Esophagus (tissue), 2 donors: ENCODE measurements at regions not wholly inside any gene's neighbourhood (a gene's known extent, or its start where the extent isn't known, plus 50 kb on each side); places are given as distances from the start of the nearest gene placed in this dataset.
"Not testable (repeated sequence)": the region's sequence is repeated elsewhere in the genome, so short reads cannot be mapped to it uniquely, and the experiment has no call there.

Experiments
- H3K27ac ChIP-seq, 2 donors: one replicate each; pipeline ENCODE4 v1.5.1; 2013; ENCODE audit warnings: low read depth in 2 of 2, mild to moderate bottlenecking in 2 of 2, inconsistent platforms in 1 of 2, low read length in 1 of 2, moderate library complexity in 1 of 2
- H3K27me3 ChIP-seq, 2 donors: one replicate each; pipeline ENCODE4 v1.6.1; 2013; ENCODE audit warnings: low read length in 2 of 2, control low read depth in 1 of 2, mild to moderate bottlenecking in 1 of 2; ENCODE audit not compliant: insufficient read depth in 2 of 2, control insufficient read depth in 1 of 2
- H3K36me3 ChIP-seq, 2 donors: one replicate each; pipeline ENCODE4 v1.6.1; 2013; ENCODE audit warnings: low read length in 1 of 2; ENCODE audit not compliant: control insufficient read depth in 2 of 2, insufficient read depth in 2 of 2
- H3K4me1 ChIP-seq, 2 donors: one replicate each; pipeline ENCODE4 v1.6.1; 2013; ENCODE audit warnings: low read length in 1 of 2; ENCODE audit not compliant: control insufficient read depth in 2 of 2, insufficient read depth in 2 of 2
- H3K4me3 ChIP-seq, 2 donors: one replicate each; pipeline ENCODE4 v1.5.1; 2013; ENCODE audit warnings: low read length in 2 of 2, mild to moderate bottlenecking in 2 of 2, low read depth in 1 of 2, moderate library complexity in 1 of 2
- H3K9me3 ChIP-seq, 2 donors: one replicate each; pipeline ENCODE4 v1.6.1; 2013; ENCODE audit warnings: mild to moderate bottlenecking in 2 of 2, low read depth in 1 of 2, low read length in 1 of 2, moderate library complexity in 1 of 2; ENCODE audit not compliant: control insufficient read depth in 2 of 2, insufficient read depth in 1 of 2
- WGBS, 2 donors: extraction: QIAGEN DNeasy Blood & Tissue Kit; methylation state at CpG; one replicate each; pipeline ENCODE4 v1.1.7; 2013; 5-methylcytosine and 5-hydroxymethylcytosine counted together
- donor health status: healthy with polysubstance abuse.
- donor health status: Bipolar disorder and iron deficiency.

DNA sequence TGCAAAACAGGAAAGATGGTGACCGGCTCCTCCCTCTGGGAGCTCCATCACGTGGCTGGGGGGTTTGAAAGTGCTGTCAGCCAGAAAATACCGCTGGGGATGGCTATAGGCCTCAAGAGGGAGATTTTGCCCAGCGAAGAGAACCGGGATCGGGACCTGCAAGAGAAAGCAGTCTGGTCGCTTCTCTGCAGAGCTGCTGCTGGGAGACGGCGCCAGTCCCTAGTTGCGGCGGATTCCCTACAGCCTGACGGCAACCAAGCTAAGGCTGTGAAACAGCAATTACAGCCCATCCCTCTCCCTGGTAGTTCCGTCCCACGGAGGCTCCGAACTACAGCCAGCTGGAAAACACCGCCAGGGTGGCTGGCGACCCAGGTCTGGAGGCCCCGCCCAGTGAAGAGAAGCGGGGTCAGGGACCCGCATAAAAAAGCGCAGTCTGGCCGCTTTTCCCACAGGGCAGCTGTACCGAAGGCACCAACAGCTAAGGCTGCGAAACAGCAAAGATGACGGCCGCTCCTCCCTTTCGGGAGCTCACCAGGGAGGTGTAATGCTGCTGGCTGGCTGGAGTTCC is 238.1 kb upstream of the IRAK1BP1 start:
- H3K27me3 ChIP-seq, result no peaks in the 10 kb centered on the region
- peaks cover 0 to 5% of the 10 kb centered on the region in 2 donors for H3K4me1 ChIP-seq
- no peak overlapping the region for H3K27ac ChIP-seq
- H3K9me3 ChIP-seq, result no peaks in the 10 kb centered on the region
- 20 to 21% methylated on average over 27 of the region's 27 CpGs for WGBS, 2 donors
- no peaks in the 10 kb centered on the region for H3K36me3 ChIP-seq
- peak overlapping the region; percentile 12 to 38 for H3K4me3 ChIP-seq

DNA sequence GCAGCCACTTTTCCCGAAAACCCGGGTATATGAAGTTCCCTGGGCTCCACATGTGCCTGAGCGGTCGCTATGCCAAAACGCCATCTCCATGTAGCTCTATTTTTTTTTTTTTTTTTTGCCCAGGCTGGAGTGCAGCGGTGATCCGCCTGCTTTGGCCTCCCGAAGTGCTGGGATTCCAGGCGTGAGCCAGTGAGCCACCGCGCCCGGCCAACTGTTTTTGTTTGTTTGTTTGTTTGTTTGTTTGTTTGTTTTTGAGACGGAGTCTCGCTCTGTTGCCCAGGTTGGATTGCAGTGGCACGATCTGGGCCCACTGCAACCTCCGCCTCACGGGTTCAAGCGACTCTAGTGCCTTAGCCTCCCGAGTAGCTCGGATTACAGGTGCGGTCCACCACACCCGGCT is 237.5 kb upstream of the IRAK1BP1 start:
- Histone ChIP-seq H3K9me3 (no peaks in the 10 kb centered on the region), H3K27ac (no peak overlapping the region), H3K4me1 (peaks cover 0 to 5% of the 10 kb centered on the region in 2 donors), H3K4me3 (no peak overlapping the region), H3K36me3 (no peaks in the 10 kb centered on the region), H3K27me3 (no peaks in the 10 kb centered on the region)
- 85 to 87% methylated on average over 22 of the region's 22 CpGs for WGBS, 2 donors

DNA sequence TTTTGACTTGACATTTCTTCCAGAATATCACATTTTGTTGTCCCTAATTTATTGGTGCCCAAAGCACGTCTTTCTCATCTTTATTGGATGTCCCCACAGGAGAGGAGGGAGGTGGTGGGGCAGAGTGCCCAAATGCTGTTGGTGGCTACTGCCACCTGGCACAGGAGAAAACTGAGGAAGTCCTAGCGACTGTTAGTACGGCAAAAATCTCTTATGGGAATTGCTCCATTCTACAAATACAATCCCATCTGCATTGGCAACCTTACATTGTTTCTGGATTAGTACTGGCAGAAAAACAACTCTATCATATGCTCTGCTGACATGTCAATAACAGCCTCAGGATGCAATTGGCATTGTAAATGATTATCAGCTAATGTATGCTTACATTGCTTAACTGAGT is 235.4 kb upstream of the IRAK1BP1 start:
- H3K4me3 ChIP-seq, result no peak overlapping the region
- H3K27ac ChIP-seq, result no peak overlapping the region
- no peaks in the 10 kb centered on the region for H3K9me3 ChIP-seq
- 46 to 58% methylated on average over 3 of the region's 3 CpGs for WGBS, 2 donors
- H3K4me1 ChIP-seq, result peaks cover 0 to 5% of the 10 kb centered on the region in 2 donors
- H3K36me3 ChIP-seq, result no peaks in the 10 kb centered on the region
- H3K27me3 ChIP-seq, result no peaks in the 10 kb centered on the region

DNA sequence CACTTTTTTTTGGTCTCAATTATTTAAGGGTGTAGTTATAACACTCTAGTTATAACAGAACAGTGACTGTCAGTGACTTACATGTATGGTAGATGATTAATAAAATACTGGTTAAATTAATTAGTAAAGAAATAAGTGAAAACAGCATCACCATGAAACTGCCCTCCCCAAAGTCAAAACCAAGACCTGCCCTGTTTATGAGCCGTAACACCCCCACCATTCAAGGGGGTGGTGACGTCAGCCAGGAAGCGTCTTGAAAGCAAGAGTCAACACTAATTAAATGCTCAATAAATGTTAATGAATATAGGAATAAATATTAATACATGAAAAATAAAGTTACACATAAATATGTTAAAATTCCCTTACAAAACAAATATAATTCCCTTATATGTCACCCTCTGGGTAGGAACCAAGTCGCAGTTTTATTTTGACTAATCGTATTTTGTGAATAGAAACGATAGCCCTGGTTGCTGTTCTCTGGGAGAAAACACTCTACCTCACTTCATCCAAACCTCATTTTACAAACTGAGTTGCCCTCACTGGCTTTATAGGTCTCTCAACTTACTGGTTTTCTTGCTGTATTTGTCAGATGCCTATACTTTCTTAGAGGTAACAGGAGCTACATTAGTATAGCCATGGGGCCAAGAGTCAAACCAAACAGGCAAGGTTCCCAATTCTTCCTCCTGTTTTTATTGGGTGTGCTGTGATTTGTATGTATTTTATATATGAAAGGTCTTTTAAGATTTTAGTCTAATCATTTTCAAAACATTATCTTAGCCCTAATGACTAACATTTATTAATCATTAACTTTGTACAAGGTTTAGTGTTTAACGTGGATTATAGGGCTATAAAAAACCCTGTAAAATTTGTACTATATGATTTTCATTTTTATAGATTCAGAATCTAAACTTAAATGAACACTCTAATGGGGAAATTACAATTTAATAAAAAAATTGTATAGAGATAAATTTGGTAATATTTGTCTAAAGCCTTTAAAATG is 227.9 kb upstream of the IRAK1BP1 start:
- peaks cover 0 to 3% of the 10 kb centered on the region in 2 donors for H3K9me3 ChIP-seq
- 76 to 85% methylated on average over 7 of the region's 7 CpGs for WGBS, 2 donors
- H3K27ac ChIP-seq, result no peak overlapping the region
- no peaks in the 10 kb centered on the region for H3K4me1 ChIP-seq
- H3K4me3 ChIP-seq, result no peak overlapping the region
- no peaks in the 10 kb centered on the region for H3K27me3 ChIP-seq
- H3K36me3 ChIP-seq, result no peaks in the 10 kb centered on the region

DNA sequence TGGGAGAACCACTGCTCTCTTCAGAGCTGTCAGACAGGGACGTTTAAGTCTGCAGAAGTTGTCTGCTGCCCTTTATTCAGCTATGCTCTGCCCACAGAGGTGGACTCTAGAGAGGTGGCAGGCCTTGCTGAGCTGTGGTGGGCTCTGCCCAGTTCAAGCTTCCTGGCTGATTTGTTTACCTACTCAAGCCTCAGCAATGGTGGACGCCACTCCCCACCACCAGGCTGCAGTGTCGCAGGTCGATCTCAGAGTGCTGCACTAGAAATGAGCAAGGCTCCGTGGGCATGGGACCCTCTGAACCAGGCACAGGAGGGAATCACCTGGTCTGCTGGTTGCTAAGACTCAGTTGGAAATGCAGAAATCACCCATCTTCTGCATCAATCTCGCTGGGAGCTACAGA is 223.4 kb upstream of the IRAK1BP1 start:
- not testable (repeated sequence) for H3K9me3 ChIP-seq, H3K27me3 ChIP-seq, H3K36me3 ChIP-seq, H3K27ac ChIP-seq, H3K4me3 ChIP-seq, H3K4me1 ChIP-seq
- 70 to 74% methylated on average over 6 of the region's 6 CpGs for WGBS, 2 donors

DNA sequence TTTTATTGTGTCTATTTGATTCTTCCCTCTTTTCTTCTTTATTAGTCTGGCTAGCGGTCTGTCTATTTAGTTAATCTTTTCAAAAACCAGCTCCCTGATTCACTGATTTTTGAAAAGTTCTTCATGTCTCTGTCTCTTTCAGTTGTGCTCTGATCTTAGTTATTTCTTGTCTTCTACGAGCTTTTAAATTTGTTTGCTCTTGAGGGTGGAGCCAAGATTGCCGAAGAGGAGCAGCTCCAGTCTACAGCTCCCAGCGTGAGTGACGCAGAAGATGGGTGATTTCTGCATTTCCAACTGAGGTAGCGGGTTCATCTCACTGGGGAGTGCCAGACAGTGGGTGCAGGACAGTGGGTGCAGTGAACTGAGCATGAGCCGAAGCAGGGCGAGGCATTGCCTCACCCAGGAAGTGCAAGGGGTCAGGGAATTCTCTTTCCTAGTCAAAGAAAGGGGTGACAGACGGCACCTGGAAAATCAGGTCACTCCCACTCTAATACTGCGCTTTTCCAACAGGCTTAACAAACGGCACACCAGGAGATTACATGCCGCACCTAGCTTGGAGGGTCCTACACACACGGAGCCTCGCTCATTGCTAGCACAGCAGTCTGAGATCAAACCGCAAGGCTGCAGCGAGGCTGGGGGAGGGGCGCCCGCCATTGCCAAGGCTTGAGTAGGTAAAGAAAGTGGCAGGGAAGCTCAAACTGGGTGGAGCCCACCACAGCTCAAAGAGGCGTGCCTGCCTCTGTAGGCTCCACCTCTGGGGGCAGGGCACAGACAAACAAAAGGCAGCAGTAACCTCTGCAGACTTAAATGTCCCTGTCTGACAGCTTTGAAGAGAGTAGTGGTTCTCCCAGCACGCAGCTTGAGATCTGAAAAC is 220.6 kb upstream of the IRAK1BP1 start:
- H3K27me3 ChIP-seq, H3K9me3 ChIP-seq, H3K36me3 ChIP-seq, H3K4me3 ChIP-seq, H3K27ac ChIP-seq, H3K4me1 ChIP-seq: not testable (repeated sequence)
- WGBS, 2 donors, result 83 to 86% methylated on average over 19 to 20 of the region's 20 CpGs

DNA sequence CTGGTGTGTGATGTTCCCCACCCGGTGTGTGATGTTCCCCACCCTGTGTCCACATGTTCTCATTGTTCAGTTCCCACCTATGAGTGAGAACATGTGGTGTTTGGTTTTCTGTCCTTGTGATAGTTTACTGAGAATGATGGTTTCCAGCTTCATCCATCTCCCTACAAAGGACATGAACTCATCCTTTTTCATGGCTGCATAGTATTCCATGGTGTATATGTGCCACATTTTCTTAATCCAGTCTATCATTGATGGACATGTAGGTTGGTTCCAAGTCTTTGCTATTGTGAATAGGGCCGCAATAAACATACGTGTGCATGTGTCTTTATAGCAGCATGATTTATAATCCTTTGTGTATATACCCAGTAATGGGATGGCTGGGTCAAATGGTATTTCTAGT is 201.5 kb upstream of the IRAK1BP1 start:
- not testable (repeated sequence) for H3K27me3 ChIP-seq, H3K36me3 ChIP-seq, H3K4me1 ChIP-seq, H3K27ac ChIP-seq, H3K4me3 ChIP-seq, H3K9me3 ChIP-seq
- WGBS, 2 donors, result 95 to 98% methylated on average over 3 of the region's 3 CpGs

DNA sequence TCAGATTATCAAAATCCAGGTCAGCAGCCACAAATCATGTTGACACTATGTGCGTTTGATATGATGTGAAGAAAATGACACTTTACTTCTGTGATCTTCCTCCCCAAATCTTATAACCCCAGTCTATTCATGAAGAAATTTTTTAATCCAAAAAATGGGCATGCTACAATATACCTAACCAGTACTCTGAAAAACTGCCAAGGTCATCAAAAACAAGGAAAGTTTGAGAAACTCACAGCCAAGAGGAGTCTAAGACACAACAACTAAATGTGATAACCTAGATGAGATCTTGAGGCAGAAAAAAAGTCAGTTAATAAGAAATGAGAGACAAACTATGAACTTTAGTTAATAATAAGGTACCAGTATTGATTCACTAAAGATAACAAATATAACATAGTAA is 200.6 kb upstream of the IRAK1BP1 start:
- Histone ChIP-seq H3K4me1 (no peaks in the 10 kb centered on the region), H3K36me3 (no peaks in the 10 kb centered on the region), H3K9me3 (no peaks in the 10 kb centered on the region), H3K27me3 (no peaks in the 10 kb centered on the region), H3K27ac (no peak overlapping the region), H3K4me3 (no peak overlapping the region)
- WGBS, 2 donors, result 69 to 75% methylated on average over 1 of the region's 1 CpG

DNA sequence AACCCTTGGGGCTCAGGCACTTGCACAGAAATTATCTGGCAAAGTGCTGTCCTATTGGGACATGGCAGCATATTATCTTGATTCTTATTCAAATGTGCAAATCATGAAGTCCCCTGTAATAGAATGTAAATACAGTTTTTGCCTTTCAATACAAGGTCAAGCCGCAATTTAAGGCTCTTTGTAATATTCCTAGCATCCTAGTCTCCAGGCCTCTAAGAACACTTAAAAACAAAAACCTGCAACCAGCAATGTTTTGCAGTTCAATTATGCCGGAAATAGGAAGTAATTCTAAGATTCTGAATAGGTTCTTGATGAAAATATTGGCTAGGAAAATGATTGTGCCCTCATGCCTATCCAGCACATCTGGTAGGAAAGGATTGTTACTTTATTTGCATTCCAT is 197.2 kb upstream of the IRAK1BP1 start:
- no peak overlapping the region for H3K4me3 ChIP-seq
- H3K27me3 ChIP-seq, result no peaks in the 10 kb centered on the region
- no peaks in the 10 kb centered on the region for H3K36me3 ChIP-seq
- H3K27ac ChIP-seq, result no peak overlapping the region
- H3K4me1 ChIP-seq, result no peaks in the 10 kb centered on the region
- H3K9me3 ChIP-seq, result peaks cover 0 to 2% of the 10 kb centered on the region in 2 donors
- 72 to 79% methylated on average over 2 of the region's 2 CpGs for WGBS, 2 donors
